Stomach (tissue), 8 donors: ENCODE measurements at regions not wholly inside any gene's neighbourhood (a gene's known extent, or its start where the extent isn't known, plus 50 kb on each side); places are given as distances from the start of the nearest gene placed in this dataset.

Source experiments
- DNase-seq, 2 donors: peaks; one replicate each; pipeline versions ENCODE4 v3.0.0 to v3.0.0-alpha.2; 2013 to 2019
- H3K27ac ChIP-seq, 5 donors: fragments of 200-600 bp in 4 of 5; sonication (generic) in 4 of 5; one replicate each; pipeline ENCODE4 v1.5.1; 2013 to 2019; ENCODE audit warnings: mild to moderate bottlenecking in 1 of 5, moderate library complexity in 1 of 5
- H3K27me3 ChIP-seq, 3 donors: fragments of 200-600 bp; sonication (generic); one replicate each; pipeline ENCODE4 v1.5.1; 2017 to 2019; ENCODE audit warnings: mixed run types in 1 of 3
- H3K36me3 ChIP-seq, 4 donors: fragments of 200-600 bp; sonication (generic); 1 replicate in 3 of 4; 2 replicates in 1 of 4; pipeline ENCODE4 v1.5.1; 2016 to 2019
- H3K4me1 ChIP-seq, 4 donors: fragments of 200-600 bp; sonication (generic); one replicate each; pipeline ENCODE4 v1.5.1; 2016 to 2019
- H3K4me3 ChIP-seq, 4 donors: fragments of 200-600 bp; sonication (generic) in 3 of 4; one replicate each; pipeline ENCODE4 v1.5.1; 2016 to 2019; ENCODE audit warnings: mild to moderate bottlenecking in 1 of 4
- H3K9me3 ChIP-seq, 4 donors: fragments of 200-600 bp; sonication (generic); one replicate each; pipeline ENCODE4 v1.5.1; 2016 to 2019
- EP300 ChIP-seq: sonication (generic); formaldehyde crosslinking; IDR thresholded peaks from one replicate; pipeline ENCODE4 v1.6.1; 2017; ENCODE audit warnings: antibody characterized with exemption
- POLR2A ChIP-seq, 4 donors: fragments of 450-650 bp; IDR thresholded peaks; one replicate each; pipeline ENCODE4 v1.6.1; 2016; ENCODE audit warnings: antibody characterized with exemption in 4 of 4, control low read depth in 2 of 4, mild to moderate bottlenecking in 1 of 4, moderate library complexity in 1 of 4
- POLR2AphosphoS5 ChIP-seq, 3 donors: sonication (generic); formaldehyde crosslinking; IDR thresholded peaks; one replicate each; pipeline ENCODE4 v1.6.1; 2016; ENCODE audit warnings: antibody characterized with exemption in 3 of 3
- WGBS, 5 donors: extraction: QIAGEN DNeasy Blood & Tissue Kit in 3 of 5; methylation state at CpG; one replicate each; pipeline versions ENCODE4 v1.1.5 to v1.1.7; 2013 to 2018; 5-methylcytosine and 5-hydroxymethylcytosine counted together
- intact Hi-C: fragments of 100-400 bp; cut with DNase I; formaldehyde crosslinking; loops from one replicate; pipeline ENCODE4 v1.15.1; 2023; ENCODE audit warnings: low total_unique reads
- TF ChIP-seq, protein P1 (sequence below), 7 experiments: fragments of 450-650 bp in 4 of 7; fragments of 200-600 bp in 3 of 7; sonication (generic) in 3 of 7; IDR thresholded peaks; one replicate each; pipeline ENCODE4 v1.5.1; 2016 to 2019; ENCODE audit warnings: antibody characterized with exemption in 7 of 7, control low read depth in 2 of 7, mild to moderate bottlenecking in 1 of 7
- donor health status: healthy with polysubstance abuse.
- donor health status: Bipolar disorder and iron deficiency.
- donor health status: healthy.

DNA sequence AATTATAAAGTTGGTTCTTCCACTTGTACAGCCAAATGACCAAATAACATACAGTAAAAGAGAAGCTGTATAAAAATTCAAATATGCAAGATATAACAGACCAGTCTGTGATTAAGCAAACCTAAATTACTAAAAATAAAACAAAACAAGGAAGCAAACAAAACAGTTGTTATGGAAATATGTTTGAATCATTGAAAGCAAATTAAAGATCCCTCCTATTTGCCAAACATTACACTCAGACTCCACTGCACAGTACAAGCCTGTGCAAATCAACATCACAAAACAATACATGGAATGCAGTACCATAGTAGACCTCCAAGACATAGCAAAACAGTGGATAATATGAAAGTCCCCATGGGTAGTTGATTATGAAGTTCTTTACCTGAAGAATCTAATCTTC, 288.1 kb upstream of the PTGER4 start:
- Histone ChIP-seq H3K27ac (no peak overlapping the region), H3K4me3 (no peak overlapping the region), H3K36me3 (no peaks in the 10 kb centered on the region), H3K27me3 (no peaks in the 10 kb centered on the region), H3K9me3 (no peaks in the 10 kb centered on the region), H3K4me1 (peaks cover 0 to 24% (median 0%) of the 10 kb centered on the region in 4 donors)
- TF ChIP-seq EP300 (no peak), POLR2A (IDR thresholded peaks at IDR 0.05) (no peak), POLR2AphosphoS5 (IDR thresholded peaks at IDR 0.05) (peak in 1 of 3 donors; percentile 19)
- TF ChIP-seq, protein P1, sequence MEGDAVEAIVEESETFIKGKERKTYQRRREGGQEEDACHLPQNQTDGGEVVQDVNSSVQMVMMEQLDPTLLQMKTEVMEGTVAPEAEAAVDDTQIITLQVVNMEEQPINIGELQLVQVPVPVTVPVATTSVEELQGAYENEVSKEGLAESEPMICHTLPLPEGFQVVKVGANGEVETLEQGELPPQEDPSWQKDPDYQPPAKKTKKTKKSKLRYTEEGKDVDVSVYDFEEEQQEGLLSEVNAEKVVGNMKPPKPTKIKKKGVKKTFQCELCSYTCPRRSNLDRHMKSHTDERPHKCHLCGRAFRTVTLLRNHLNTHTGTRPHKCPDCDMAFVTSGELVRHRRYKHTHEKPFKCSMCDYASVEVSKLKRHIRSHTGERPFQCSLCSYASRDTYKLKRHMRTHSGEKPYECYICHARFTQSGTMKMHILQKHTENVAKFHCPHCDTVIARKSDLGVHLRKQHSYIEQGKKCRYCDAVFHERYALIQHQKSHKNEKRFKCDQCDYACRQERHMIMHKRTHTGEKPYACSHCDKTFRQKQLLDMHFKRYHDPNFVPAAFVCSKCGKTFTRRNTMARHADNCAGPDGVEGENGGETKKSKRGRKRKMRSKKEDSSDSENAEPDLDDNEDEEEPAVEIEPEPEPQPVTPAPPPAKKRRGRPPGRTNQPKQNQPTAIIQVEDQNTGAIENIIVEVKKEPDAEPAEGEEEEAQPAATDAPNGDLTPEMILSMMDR (IDR thresholded peaks at IDR 0.05), result no peak
- DNase-seq, result no peak
- intact Hi-C loops, result no loop called here

DNA sequence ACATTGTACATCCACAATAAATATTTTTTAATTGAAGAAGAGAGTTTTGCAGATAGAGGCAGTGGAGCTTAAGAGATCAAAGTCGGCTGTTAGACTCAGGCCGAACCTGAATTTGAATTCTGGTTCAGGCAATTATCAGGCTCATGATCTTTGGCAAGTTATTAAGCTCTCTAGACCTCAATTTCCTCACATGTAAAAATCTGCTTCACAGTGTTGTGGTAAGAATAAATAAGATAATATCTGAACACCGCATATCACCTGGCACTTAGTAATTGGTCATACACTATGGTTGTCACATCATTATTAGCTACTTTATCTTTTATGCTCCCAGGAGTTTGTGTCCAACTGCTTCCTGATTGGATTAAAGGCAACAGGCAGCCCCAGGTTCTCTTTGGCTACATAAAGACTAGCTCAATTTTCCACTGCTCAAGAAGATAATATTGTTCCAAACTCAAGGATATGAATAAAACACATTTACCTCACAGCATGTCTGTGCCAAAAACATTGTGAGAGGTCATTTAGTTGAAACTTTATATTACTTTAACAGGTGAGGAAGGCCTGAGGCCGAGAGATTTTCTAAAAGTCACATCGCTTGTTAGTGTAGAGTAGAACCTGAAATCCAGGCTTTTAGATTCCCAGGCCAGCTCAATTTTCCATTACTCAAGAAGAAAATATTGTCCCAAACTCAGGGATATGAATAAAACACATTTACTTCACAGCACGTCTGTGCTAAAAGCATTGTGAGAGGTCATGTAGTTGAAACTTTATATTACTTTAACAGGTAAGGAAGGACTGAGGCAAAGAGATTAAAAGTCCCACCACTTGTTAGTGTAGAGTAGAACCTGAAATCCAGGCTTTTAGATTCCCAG, 289.2 kb upstream of the PTGER4 start:
- peak overlapping the region in 1 of 5 donors; percentile 43 for H3K27ac ChIP-seq
- TF ChIP-seq POLR2AphosphoS5 (IDR thresholded peaks at IDR 0.05) (no peak), POLR2A (IDR thresholded peaks at IDR 0.05) (no peak), EP300 (no peak)
- TF ChIP-seq, protein P1 (IDR thresholded peaks at IDR 0.05), result no peak
- H3K36me3 ChIP-seq, result no peaks in the 10 kb centered on the region
- no peak overlapping the region for H3K4me3 ChIP-seq
- intact Hi-C loops, result no loop called here
- no peaks in the 10 kb centered on the region for H3K27me3 ChIP-seq
- no peaks in the 10 kb centered on the region for H3K9me3 ChIP-seq
- 32 to 51% (median 46%) methylated on average over 6 of the region's 6 CpGs for WGBS, 5 donors
- peaks cover 0 to 33% (median 2%) of the 10 kb centered on the region in 4 donors for H3K4me1 ChIP-seq
- DNase-seq, result no peak

DNA sequence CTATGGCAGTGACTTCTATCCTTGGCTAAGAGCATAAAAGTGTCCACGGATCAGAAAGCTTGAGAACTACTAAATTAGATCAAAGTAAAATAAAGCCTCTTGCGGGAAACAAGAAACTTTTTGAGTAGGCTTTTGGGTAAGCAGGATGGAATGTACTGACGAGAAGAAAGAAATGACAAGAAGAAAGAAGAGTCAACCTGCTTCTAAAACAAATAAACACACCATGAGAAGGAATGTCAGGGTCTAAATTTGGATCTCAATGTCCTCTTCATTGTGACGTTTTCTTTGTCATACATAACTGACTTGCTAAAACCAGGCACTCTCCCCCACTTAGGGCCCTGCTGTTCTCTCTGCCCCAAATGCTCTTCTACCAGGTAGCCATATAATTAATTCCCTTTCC, 290.1 kb upstream of the PTGER4 start:
- H3K36me3 ChIP-seq, result no peaks in the 10 kb centered on the region
- DNase-seq, result no peak
- no peak overlapping the region for H3K4me3 ChIP-seq
- H3K27ac ChIP-seq, result no peak overlapping the region
- TF ChIP-seq POLR2A (IDR thresholded peaks at IDR 0.05) (no peak), EP300 (no peak), POLR2AphosphoS5 (IDR thresholded peaks at IDR 0.05) (no peak)
- TF ChIP-seq, protein P1 (IDR thresholded peaks at IDR 0.05), result no peak
- intact Hi-C loops, result no loop called here
- H3K4me1 ChIP-seq, result peaks cover 0 to 42% (median 7%) of the 10 kb centered on the region in 4 donors
- H3K27me3 ChIP-seq, result no peaks in the 10 kb centered on the region
- H3K9me3 ChIP-seq, result no peaks in the 10 kb centered on the region
- WGBS, 5 donors, result 83 to 92% (median 91%) methylated on average over 4 of the region's 4 CpGs

DNA sequence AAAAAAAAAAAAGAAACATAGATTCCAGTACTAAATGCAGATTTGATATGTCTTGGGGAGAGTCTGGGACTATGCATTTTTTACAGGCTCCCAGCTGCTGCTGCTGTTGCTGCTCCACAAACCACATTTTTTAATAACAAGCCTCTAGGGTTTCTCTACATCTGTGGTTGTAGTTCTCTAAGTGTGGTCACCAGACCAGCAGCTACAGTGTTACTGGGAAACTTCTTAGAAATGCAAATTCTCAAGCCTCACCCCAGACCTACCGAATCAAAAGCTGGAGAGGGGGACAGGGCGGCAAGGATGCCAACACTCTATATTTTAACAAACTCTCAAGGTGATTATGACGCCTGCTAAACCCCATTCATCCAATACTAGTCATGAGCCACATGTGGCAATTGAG, 293.4 kb upstream of the PTGER4 start:
- 65 to 76% (median 69%) methylated on average over 3 of the region's 3 CpGs for WGBS, 5 donors
- intact Hi-C loops, result no loop called here
- Histone ChIP-seq H3K27ac (no peak overlapping the region), H3K27me3 (no peaks in the 10 kb centered on the region), H3K9me3 (no peaks in the 10 kb centered on the region), H3K36me3 (no peaks in the 10 kb centered on the region), H3K4me3 (no peak overlapping the region), H3K4me1 (peaks cover 0 to 48% (median 7%) of the 10 kb centered on the region in 4 donors)
- TF ChIP-seq POLR2AphosphoS5 (IDR thresholded peaks at IDR 0.05) (no peak), POLR2A (IDR thresholded peaks at IDR 0.05) (no peak), EP300 (no peak)
- TF ChIP-seq, protein P1 (IDR thresholded peaks at IDR 0.05), result no peak
- no peak for DNase-seq
